CD8-positive, alpha-beta memory T cell (primary cell): ENCODE measurements at regions not wholly inside any gene's neighbourhood (a gene's known extent, or its start where the extent isn't known, plus 50 kb on each side); places are given as distances from the start of the nearest gene placed in this dataset.

Source experiments
- CTCF ChIA-PET: fragments of 350-600 bp; sonication (Branson Sonifier 250); formaldehyde crosslinking; loops from one replicate; lab custom pipeline; 2021; ENCODE audit warnings: antibody characterized with exemption; lab: Charles Lee
- POLR2A ChIA-PET: fragments of 350-600 bp; sonication (Branson Sonifier 250); formaldehyde crosslinking; loops from one replicate; lab custom pipeline; 2021; ENCODE audit warnings: antibody characterized with exemption; lab: Charles Lee
- DNase-seq, 5 donors: peaks; one replicate each; pipeline versions ENCODE4 v3.0.0 to v3.0.0-alpha.2; 2020 to 2022; ENCODE audit warnings: mixed read lengths in 1 of 5
- H3K27ac ChIP-seq: one replicate; pipeline ENCODE4 v1.7.0; 2013; ENCODE audit warnings: low read depth, mild to moderate bottlenecking, low read length, moderate library complexity
- H3K27me3 ChIP-seq: 2 replicates; pipeline ENCODE4 v1.7.0; 2013; ENCODE audit warnings: low read length, mild to moderate bottlenecking; ENCODE audit not compliant: insufficient read depth, poor library complexity, severe bottlenecking
- H3K36me3 ChIP-seq: 2 replicates; pipeline ENCODE4 v1.7.0; 2013; ENCODE audit warnings: mild to moderate bottlenecking, low read length, moderate library complexity; ENCODE audit not compliant: insufficient read depth
- H3K4me1 ChIP-seq: 2 replicates; pipeline ENCODE4 v1.7.0; 2013; ENCODE audit warnings: mild to moderate bottlenecking, low read length, moderate library complexity; ENCODE audit not compliant: insufficient read depth
- H3K4me3 ChIP-seq: 2 replicates; pipeline ENCODE4 v1.7.0; 2013; ENCODE audit warnings: mild to moderate bottlenecking, low read length
- H3K9me3 ChIP-seq: 2 replicates; pipeline ENCODE4 v1.7.0; 2013; ENCODE audit warnings: mild to moderate bottlenecking, low read length
- H3K27ac Mint-ChIP-seq, 8 donors: one replicate each; pipeline ENCODE4 v1.8.0; 2020 to 2021; ENCODE audit warnings: mixed read lengths in 8 of 8, mild to moderate bottlenecking in 6 of 8, inconsistent platforms in 3 of 8, moderate library complexity in 3 of 8
- H3K27me3 Mint-ChIP-seq, 2 donors: one replicate each; pipeline ENCODE4 v1.8.0; 2020 to 2021; ENCODE audit warnings: mixed read lengths in 2 of 2, mild to moderate bottlenecking in 1 of 2, moderate library complexity in 1 of 2
- H3K36me3 Mint-ChIP-seq, 3 donors: one replicate each; pipeline ENCODE4 v1.8.0; 2020 to 2021; ENCODE audit warnings: mixed read lengths in 3 of 3, inconsistent platforms in 1 of 3, mild to moderate bottlenecking in 1 of 3
- H3K4me1 Mint-ChIP-seq, 3 donors: one replicate each; pipeline ENCODE4 v1.8.0; 2020 to 2021; ENCODE audit warnings: mixed read lengths in 3 of 3, inconsistent platforms in 1 of 3, mild to moderate bottlenecking in 1 of 3
- H3K4me3 Mint-ChIP-seq, 7 donors: one replicate each; pipeline ENCODE4 v1.8.0; 2020 to 2021; ENCODE audit warnings: mixed read lengths in 7 of 7, mild to moderate bottlenecking in 6 of 7, moderate library complexity in 4 of 7, inconsistent platforms in 2 of 7
- H3K9me3 Mint-ChIP-seq, 5 donors: one replicate each; pipeline ENCODE4 v1.8.0; 2020 to 2022; ENCODE audit warnings: mixed read lengths in 5 of 5, mild to moderate bottlenecking in 3 of 5, moderate library complexity in 2 of 5, inconsistent platforms in 1 of 5

GRCh38 chr17:33647956-33648355, 354.9 kb upstream of the ASIC2 start:
- Histone ChIP-seq H3K27me3 (no peaks in the 10 kb centered on the region), H3K9me3 (no peaks in the 10 kb centered on the region), H3K27ac (no peak overlapping the region), H3K4me3 (no peak overlapping the region), H3K4me1 (no peaks in the 10 kb centered on the region), H3K36me3 (no peaks in the 10 kb centered on the region)
- Mint-ChIP-seq H3K27ac (no peak overlapping the region), H3K27me3 (peaks cover 9 to 18% of the 10 kb centered on the region in 2 donors), H3K36me3 (no peaks in the 10 kb centered on the region), H3K4me3 (no peak overlapping the region), H3K9me3 (peaks cover 0 to 5% (median 0%) of the 10 kb centered on the region in 5 donors), H3K4me1 (no peaks in the 10 kb centered on the region)
- CTCF ChIA-PET: no interaction called here
- no peak for DNase-seq
- POLR2A ChIA-PET: no interaction called here

DNA sequence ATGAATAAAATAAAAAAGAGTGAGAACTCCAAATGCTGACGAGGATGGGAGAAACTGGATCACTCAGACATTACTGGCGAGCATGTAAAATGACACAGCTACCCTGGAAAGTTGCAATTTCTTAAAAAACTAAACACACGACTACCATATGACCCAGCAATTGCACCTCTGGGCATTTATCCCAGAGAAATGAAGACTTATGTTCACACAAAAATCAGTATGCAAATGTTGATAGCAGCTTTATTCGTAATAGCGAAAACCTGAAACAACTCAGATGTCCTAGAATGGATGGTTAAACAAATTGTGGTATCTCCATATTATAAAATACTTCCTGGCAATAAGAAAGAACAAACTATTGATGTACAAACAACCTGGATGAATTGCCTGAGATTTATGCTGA, 357.2 kb upstream of the ASIC2 start:
- H3K36me3 ChIP-seq: no peaks in the 10 kb centered on the region
- Mint-ChIP-seq H3K9me3 (peaks cover 0 to 5% (median 0%) of the 10 kb centered on the region in 5 donors), H3K27ac (no peak overlapping the region), H3K4me3 (no peak overlapping the region), H3K36me3 (no peaks in the 10 kb centered on the region), H3K4me1 (no peaks in the 10 kb centered on the region), H3K27me3 (peaks cover 10% of the 10 kb centered on the region in 2 donors)
- H3K27me3 ChIP-seq: no peaks in the 10 kb centered on the region
- DNase-seq: no peak
- H3K4me3 ChIP-seq: no peak overlapping the region
- ChIA-PET POLR2A (no interaction called here), CTCF (no interaction called here)
- H3K27ac ChIP-seq: no peak overlapping the region
- H3K4me1 ChIP-seq: no peaks in the 10 kb centered on the region
- H3K9me3 ChIP-seq: no peaks in the 10 kb centered on the region

GRCh38 chr17:33651686-33652085, 358.6 kb upstream of the ASIC2 start:
- CTCF ChIA-PET: interaction anchor here (1.6 kb wide), 1 partner anchor 13 kb away, joined by 3 read pairs; no protein-coding TSS in a partner anchor
- Mint-ChIP-seq H3K4me1 (no peaks in the 10 kb centered on the region), H3K9me3 (peaks cover 0 to 1% (median 0%) of the 10 kb centered on the region in 5 donors), H3K36me3 (no peaks in the 10 kb centered on the region), H3K27ac (no peak overlapping the region), H3K27me3 (peaks cover 7 to 11% of the 10 kb centered on the region in 2 donors), H3K4me3 (no peak overlapping the region)
- Histone ChIP-seq H3K4me1 (no peaks in the 10 kb centered on the region), H3K36me3 (no peaks in the 10 kb centered on the region), H3K27ac (no peak overlapping the region), H3K27me3 (no peaks in the 10 kb centered on the region), H3K4me3 (no peak overlapping the region), H3K9me3 (no peaks in the 10 kb centered on the region)
- POLR2A ChIA-PET: no interaction called here
- no peak for DNase-seq

DNA sequence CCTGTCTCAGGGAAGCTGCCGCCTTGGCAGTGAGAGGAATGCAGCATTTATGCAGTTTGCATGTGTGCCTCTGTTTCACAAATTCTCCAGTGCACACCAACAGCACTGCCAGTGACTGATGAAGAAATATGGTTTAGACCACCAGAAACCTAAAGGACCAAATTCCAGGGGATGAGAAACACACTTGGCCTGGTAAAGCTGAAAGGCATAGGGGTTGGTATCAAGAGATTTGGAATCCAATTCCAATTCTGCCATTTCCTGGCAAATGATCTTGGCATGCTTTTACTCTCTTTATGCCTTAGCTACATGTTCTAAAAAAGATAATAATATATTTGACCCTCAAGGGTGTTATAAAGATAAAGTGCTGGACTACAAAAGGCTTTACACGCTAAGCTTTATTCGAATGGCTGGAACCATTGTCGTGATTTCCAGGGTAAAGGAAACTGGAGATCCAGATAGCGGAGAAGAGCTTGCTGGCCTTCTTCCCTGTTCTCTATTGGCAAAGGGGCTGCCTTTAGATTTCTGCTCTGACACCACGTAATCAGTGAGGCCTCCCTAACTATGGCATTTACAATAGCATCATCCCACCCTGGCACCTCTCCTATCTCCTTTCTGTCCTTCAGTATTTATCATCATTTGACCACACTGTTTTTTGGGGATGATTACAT, 359.8 kb upstream of the ASIC2 start:
- Histone ChIP-seq H3K4me3 (no peak overlapping the region), H3K4me1 (no peaks in the 10 kb centered on the region), H3K9me3 (no peaks in the 10 kb centered on the region), H3K36me3 (no peaks in the 10 kb centered on the region), H3K27me3 (no peaks in the 10 kb centered on the region), H3K27ac (no peak overlapping the region)
- H3K36me3 Mint-ChIP-seq: no peaks in the 10 kb centered on the region
- H3K27ac Mint-ChIP-seq: no peak overlapping the region
- peaks cover 0 to under 1% (median 0%) of the 10 kb centered on the region in 5 donors for H3K9me3 Mint-ChIP-seq
- ChIA-PET POLR2A (no interaction called here), CTCF (interaction anchor here (1.6 kb wide), 1 partner anchor 14 kb away, joined by 3 read pairs; no protein-coding TSS in a partner anchor)
- peaks cover 5 to 10% of the 10 kb centered on the region in 2 donors for H3K27me3 Mint-ChIP-seq
- no peak overlapping the region for H3K4me3 Mint-ChIP-seq
- DNase-seq: no peak
- no peaks in the 10 kb centered on the region for H3K4me1 Mint-ChIP-seq

DNA sequence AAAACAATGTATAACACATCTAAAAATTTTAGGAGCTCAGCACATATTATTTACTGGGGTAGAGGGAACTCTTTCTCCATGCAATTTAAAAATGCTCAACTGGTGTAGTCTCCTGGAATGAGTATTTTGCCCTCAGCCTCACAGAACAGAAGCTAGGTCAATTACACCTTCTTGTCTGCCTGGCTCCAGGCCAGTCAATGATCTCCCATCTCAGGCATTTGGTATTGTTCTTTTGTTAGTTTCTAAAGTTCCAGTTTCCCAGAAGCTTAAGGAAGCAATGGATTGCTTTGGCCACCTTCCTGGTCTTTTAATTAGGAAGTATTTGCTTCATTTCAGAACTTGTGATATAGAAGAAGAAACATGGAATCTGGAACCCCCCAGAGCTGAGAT, 360.3 kb upstream of the ASIC2 start:
- Mint-ChIP-seq H3K4me3 (no peak overlapping the region), H3K36me3 (no peaks in the 10 kb centered on the region), H3K27ac (no peak overlapping the region), H3K4me1 (no peaks in the 10 kb centered on the region), H3K9me3 (peaks cover 0 to 2% (median 0%) of the 10 kb centered on the region in 5 donors), H3K27me3 (peaks cover 3 to 13% of the 10 kb centered on the region in 2 donors)
- ChIA-PET CTCF (interaction anchor here (1.2 kb wide), 1 partner anchor 14 kb away, joined by 3 read pairs; no protein-coding TSS in a partner anchor), POLR2A (no interaction called here)
- Histone ChIP-seq H3K4me3 (no peak overlapping the region), H3K27ac (no peak overlapping the region), H3K9me3 (no peaks in the 10 kb centered on the region), H3K36me3 (no peaks in the 10 kb centered on the region), H3K27me3 (no peaks in the 10 kb centered on the region), H3K4me1 (no peaks in the 10 kb centered on the region)
- no peak for DNase-seq

DNA sequence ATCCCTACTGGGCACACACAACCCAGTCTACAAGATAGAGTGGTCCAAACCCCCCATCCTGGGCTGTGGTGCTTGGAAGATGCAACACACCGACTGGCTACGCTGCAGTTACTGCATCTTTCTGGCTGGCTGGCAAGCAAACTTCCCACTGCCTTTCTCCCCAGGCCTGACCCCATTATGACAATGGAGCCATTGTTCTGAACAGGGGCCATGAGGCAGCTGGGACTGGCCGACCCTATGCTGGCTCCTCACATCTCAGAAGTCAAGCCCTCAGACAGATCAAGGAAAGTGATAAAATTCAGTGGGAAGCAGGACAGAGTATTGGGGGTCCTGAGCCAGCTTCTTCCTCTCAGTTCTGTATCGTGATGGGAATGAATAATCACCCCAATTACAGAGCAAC, 364.1 kb upstream of the ASIC2 start:
- H3K27me3 Mint-ChIP-seq: peaks cover 0 to 7% of the 10 kb centered on the region in 2 donors
- no peaks in the 10 kb centered on the region for H3K36me3 ChIP-seq
- DNase-seq: no peak
- no peak overlapping the region for H3K4me3 ChIP-seq
- ChIA-PET CTCF (no interaction called here), POLR2A (no interaction called here)
- H3K9me3 Mint-ChIP-seq: peaks cover 0 to 2% (median 0%) of the 10 kb centered on the region in 5 donors
- no peaks in the 10 kb centered on the region for H3K9me3 ChIP-seq
- H3K4me1 Mint-ChIP-seq: no peaks in the 10 kb centered on the region
- H3K4me3 Mint-ChIP-seq: no peak overlapping the region
- H3K36me3 Mint-ChIP-seq: peaks cover 0 to 3% (median 0%) of the 10 kb centered on the region in 3 donors
- H3K4me1 ChIP-seq: no peaks in the 10 kb centered on the region
- no peaks in the 10 kb centered on the region for H3K27me3 ChIP-seq
- H3K27ac ChIP-seq: no peak overlapping the region
- no peak overlapping the region for H3K27ac Mint-ChIP-seq

DNA sequence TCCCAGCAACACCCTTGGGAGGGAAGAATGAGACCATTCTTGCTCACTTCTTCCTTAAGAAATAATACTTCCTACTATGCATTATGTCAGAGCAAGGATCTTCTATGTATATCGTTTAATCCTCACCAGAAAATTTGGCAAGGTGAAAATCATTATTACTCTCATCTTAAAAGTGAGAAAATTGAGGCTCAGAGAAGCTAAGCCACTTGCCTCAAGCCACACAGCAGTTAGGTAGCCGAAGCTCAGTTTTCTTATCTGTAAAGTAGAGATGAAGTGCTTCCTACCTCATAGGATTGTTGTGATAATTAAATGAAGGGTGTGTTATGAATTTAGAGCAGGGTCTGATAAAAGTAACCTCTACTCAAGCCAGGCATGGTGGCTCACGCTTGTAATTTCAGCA, 368.9 kb upstream of the ASIC2 start:
- Mint-ChIP-seq H3K36me3 (peaks cover 0 to 3% (median 0%) of the 10 kb centered on the region in 3 donors), H3K27ac (no peak overlapping the region), H3K27me3 (peaks cover 4 to 6% of the 10 kb centered on the region in 2 donors), H3K4me1 (peaks cover under 1 to 3% (median under 1%) of the 10 kb centered on the region in 3 donors), H3K4me3 (no peak overlapping the region), H3K9me3 (peaks cover 0 to 2% (median 0%) of the 10 kb centered on the region in 5 donors)
- no peaks in the 10 kb centered on the region for H3K36me3 ChIP-seq
- no peak overlapping the region for H3K4me3 ChIP-seq
- no peak overlapping the region for H3K27ac ChIP-seq
- no peaks in the 10 kb centered on the region for H3K4me1 ChIP-seq
- no peak for DNase-seq
- POLR2A ChIA-PET: no interaction called here
- no peaks in the 10 kb centered on the region for H3K9me3 ChIP-seq
- CTCF ChIA-PET: no interaction called here
- no peaks in the 10 kb centered on the region for H3K27me3 ChIP-seq

DNA sequence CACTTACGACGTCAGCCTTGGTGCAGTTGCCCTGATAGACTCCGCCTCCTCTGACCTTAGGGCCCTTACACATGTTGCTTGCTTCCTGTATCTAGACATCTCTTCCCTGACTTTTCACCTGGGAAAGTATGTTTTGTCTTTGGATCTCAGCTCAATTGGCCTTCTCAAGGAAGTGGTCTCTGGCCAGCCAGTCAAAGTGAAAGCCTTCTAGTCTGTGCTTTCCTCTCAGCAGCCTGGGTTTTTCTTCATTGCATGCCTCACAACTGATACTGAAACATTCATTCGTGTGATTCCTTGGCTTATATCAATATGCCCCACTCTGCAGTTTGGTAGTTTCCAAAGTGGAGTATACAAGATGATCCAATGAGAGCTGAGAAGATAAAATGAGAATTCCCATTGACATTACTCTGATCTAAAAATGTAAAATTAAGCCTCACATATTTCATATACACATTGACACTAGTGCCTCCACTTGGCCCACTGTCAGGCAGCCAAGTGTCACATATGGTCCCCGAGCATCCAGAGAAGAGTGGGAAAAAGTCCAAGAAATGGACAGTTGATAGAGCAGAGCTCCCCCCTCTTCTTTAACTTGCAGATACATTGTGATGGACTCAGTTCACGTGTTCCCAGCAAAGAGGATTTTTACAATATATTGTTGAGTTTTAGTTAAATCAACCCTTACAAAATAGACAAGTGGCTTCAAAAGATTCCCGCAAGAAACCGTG, 371.2 kb upstream of the ASIC2 start:
- peaks cover 7 to 16% (median 9%) of the 10 kb centered on the region in 3 donors for H3K4me1 Mint-ChIP-seq
- POLR2A ChIA-PET: no interaction called here

More for the DNA sequence above, 371.2 kb upstream of the ASIC2 start:
- CTCF ChIA-PET: no interaction called here
- Histone ChIP-seq H3K4me3 (no peak overlapping the region), H3K9me3 (no peaks in the 10 kb centered on the region), H3K27me3 (no peaks in the 10 kb centered on the region), H3K36me3 (no peaks in the 10 kb centered on the region), H3K4me1 (peaks cover 10% of the 10 kb centered on the region), H3K27ac (no peak overlapping the region)
- H3K27ac Mint-ChIP-seq: peak overlapping the region in 1 of 8 donors; percentile 78
- DNase-seq: no peak
- H3K9me3 Mint-ChIP-seq: no peaks in the 10 kb centered on the region
- peaks cover 0 to 3% (median 0%) of the 10 kb centered on the region in 3 donors for H3K36me3 Mint-ChIP-seq
- no peak overlapping the region for H3K4me3 Mint-ChIP-seq
- H3K27me3 Mint-ChIP-seq: peaks cover 3 to 4% of the 10 kb centered on the region in 2 donors
